IMR-90 (cell line): ENCODE measurements at regions not wholly inside any gene's neighbourhood (a gene's known extent, or its start where the extent isn't known, plus 50 kb on each side); places are given as distances from the start of the nearest gene placed in this dataset.
A peak's percentile ranks its signal among the peaks of the same experiment; 100 is the strongest.

ENCODE experiments used
- ATAC-seq: fragments of 200-7000 bp; cut with Tn5 transposase; 2 replicates; pipeline ENCODE4 v1.9.1; 2020; ENCODE audit warnings: low read depth, mild to moderate bottlenecking, moderate library complexity
- BruUV-seq: library from RNA; stranded (reverse); fragments of 400-500 nt; replicated peaks from 2 replicates; lab custom pipeline; 2021; lab: Mats Ljungman, UMichigan
- CTCF ChIA-PET: fragments of 300-600 bp; formaldehyde crosslinking; extraction: SDS; loops from one replicate; lab custom pipeline; 2021; ENCODE audit warnings: antibody characterized with exemption; lab: Yijun Ruan, JAX
- POLR2A ChIA-PET: fragments of 300-600 bp; sonication (Branson Sonifier 250); formaldehyde crosslinking; loops from one replicate; lab custom pipeline; 2022; ENCODE audit warnings: antibody characterized with exemption; ENCODE audit not compliant: unreplicated experiment; lab: Charles Lee
- DNase-seq: peaks from one replicate; pipeline ENCODE4 v3.0.0; 2013
- H2AFZ ChIP-seq: replicated peaks from 2 replicates; pipeline ENCODE3; 2013; ENCODE audit warnings: low read length, mild to moderate bottlenecking; ENCODE audit not compliant: poor library complexity
- H2AK5ac ChIP-seq: 2 replicates; pipeline ENCODE4 v1.6.1; 2013; ENCODE audit warnings: low read depth, low read length, inconsistent platforms
- H2AK9ac ChIP-seq: replicated peaks from 2 replicates; pipeline ENCODE3; 2013; ENCODE audit warnings: mild to moderate bottlenecking, low read depth, low read length, moderate library complexity; ENCODE audit not compliant: poor library complexity
- H2BK120ac ChIP-seq: 2 replicates; pipeline ENCODE4 v1.6.1; 2013; ENCODE audit warnings: low read depth, low read length, inconsistent platforms
- H2BK15ac ChIP-seq: 3 replicates; pipeline ENCODE4 v1.6.1; 2013; ENCODE audit warnings: low read depth, low read length, inconsistent platforms
- H2BK20ac ChIP-seq: 2 replicates; pipeline ENCODE4 v1.6.1; 2013; ENCODE audit warnings: low read depth, mild to moderate bottlenecking, inconsistent platforms, low read length, moderate library complexity
- H2BK5ac ChIP-seq: 2 replicates; pipeline ENCODE4 v1.6.1; 2013; ENCODE audit warnings: mild to moderate bottlenecking, low read depth, low read length, inconsistent platforms; ENCODE audit not compliant: poor library complexity, severe bottlenecking
- H3K14ac ChIP-seq: replicated peaks from 2 replicates; pipeline ENCODE4 v1.6.1; 2013; ENCODE audit warnings: low read depth, low read length, inconsistent platforms
- H3K18ac ChIP-seq: 2 replicates; pipeline ENCODE4 v1.6.1; 2013; ENCODE audit warnings: low read depth, low read length, control low read depth
- H3K23ac ChIP-seq: 2 replicates; pipeline ENCODE4 v1.6.1; 2013; ENCODE audit warnings: low read depth, low read length, inconsistent platforms
- H3K27ac ChIP-seq: 2 replicates; pipeline ENCODE4 v1.5.1; 2013; ENCODE audit warnings: mild to moderate bottlenecking, control low read depth, low read length; ENCODE audit not compliant: insufficient read depth
- H3K27me3 ChIP-seq: 2 replicates; pipeline ENCODE4 v1.6.1; 2013; ENCODE audit warnings: low read length; ENCODE audit not compliant: control insufficient read depth, insufficient read depth
- H3K36me3 ChIP-seq: 2 replicates; pipeline ENCODE4 v1.6.1; 2013; ENCODE audit warnings: low read length, mixed read lengths; ENCODE audit not compliant: control insufficient read depth, insufficient read depth
- H3K4ac ChIP-seq: 2 replicates; pipeline ENCODE4 v1.6.1; 2013; ENCODE audit warnings: low read depth, low read length, inconsistent platforms
- H3K4me1 ChIP-seq: 2 replicates; pipeline ENCODE4 v1.6.1; 2013; ENCODE audit warnings: low read length, mixed read lengths; ENCODE audit not compliant: control insufficient read depth, insufficient read depth
- H3K4me2 ChIP-seq: 2 replicates; pipeline ENCODE4 v1.6.1; 2013; ENCODE audit warnings: low read depth, mild to moderate bottlenecking, control low read depth, low read length, moderate library complexity
- H3K4me3 ChIP-seq: 2 replicates; pipeline ENCODE4 v1.5.1; 2013; ENCODE audit warnings: low read depth, mild to moderate bottlenecking, control low read depth, low read length, moderate library complexity; ENCODE audit not compliant: insufficient read depth
- H3K56ac ChIP-seq: 2 replicates; pipeline ENCODE4 v1.6.1; 2013; ENCODE audit warnings: low read length, inconsistent platforms; ENCODE audit not compliant: insufficient read depth; ENCODE audit errors: extremely low read depth
- H3K79me1 ChIP-seq, 2 experiments: 2 replicates each; pipeline ENCODE4 v1.6.1; 2013; ENCODE audit warnings: low read length in 2 of 2, inconsistent platforms in 1 of 2, low read depth in 1 of 2
- H3K9ac ChIP-seq: 2 replicates; pipeline ENCODE4 v1.6.1; 2013; ENCODE audit warnings: low read depth, low read length, control low read depth
- H3K9me1 ChIP-seq: 2 replicates; pipeline ENCODE4 v1.6.1; 2013; ENCODE audit warnings: low read length, inconsistent platforms; ENCODE audit not compliant: insufficient read depth
- H3K9me3 ChIP-seq: 2 replicates; pipeline ENCODE4 v1.6.1; 2013; ENCODE audit warnings: low read length; ENCODE audit not compliant: control insufficient read depth, insufficient read depth
- H4K20me1 ChIP-seq: 2 replicates; pipeline ENCODE4 v1.6.1; 2013; ENCODE audit warnings: low read length, inconsistent platforms; ENCODE audit not compliant: insufficient read depth
- H4K5ac ChIP-seq: 2 replicates; pipeline ENCODE4 v1.6.1; 2013; ENCODE audit warnings: mild to moderate bottlenecking, low read depth, low read length, control low read depth
- H4K8ac ChIP-seq, 2 experiments: 2 replicates each; pipeline ENCODE4 v1.6.1; 2013; ENCODE audit warnings: low read depth in 2 of 2, low read length in 2 of 2, control low read depth in 1 of 2, inconsistent platforms in 1 of 2
- H4K91ac ChIP-seq: 2 replicates; pipeline ENCODE4 v1.6.1; 2013; ENCODE audit warnings: low read depth, low read length, inconsistent platforms; ENCODE audit not compliant: insufficient read depth
- BHLHE40 ChIP-seq: fragments of 150-350 bp; IDR thresholded peaks from 2 replicates; pipeline ENCODE4 v1.6.1; 2016; ENCODE audit warnings: mild to moderate bottlenecking, low read depth, low read length
- CEBPB ChIP-seq: IDR thresholded peaks from 2 replicates; pipeline ENCODE4 v1.6.1; 2012; ENCODE audit warnings: low read depth, low read length, improper control_type of control experiment
- CHD1 ChIP-seq: IDR thresholded peaks from 2 replicates; pipeline ENCODE4 v1.6.1; 2012; ENCODE audit warnings: low read depth, low read length, improper control_type of control experiment
- CTCF ChIP-seq: conservative IDR thresholded peaks from 2 replicates; pipeline ENCODE4 v1.5.1; 2012; ENCODE audit warnings: mild to moderate bottlenecking, low read depth, low read length, improper control_type of control experiment
- FOS ChIP-seq: fragments of 150-350 bp; IDR thresholded peaks from 2 replicates; pipeline ENCODE4 v1.6.1; 2016; ENCODE audit warnings: low read depth, low read length
- MAFK ChIP-seq: IDR thresholded peaks from 2 replicates; pipeline ENCODE4 v1.6.1; 2012; ENCODE audit warnings: low read depth, low read length, improper control_type of control experiment
- MAZ ChIP-seq: IDR thresholded peaks from 2 replicates; pipeline ENCODE4 v1.6.1; 2012; ENCODE audit warnings: low read depth, mild to moderate bottlenecking, low read length, improper control_type of control experiment, moderate library complexity, borderline replicate concordance
- MXI1 ChIP-seq: IDR thresholded peaks from 2 replicates; pipeline ENCODE4 v1.6.1; 2012; ENCODE audit warnings: low read depth, mild to moderate bottlenecking, low read length, moderate library complexity, borderline replicate concordance
- NFE2L2 ChIP-seq: fragments of 150-350 bp; IDR thresholded peaks from 2 replicates; pipeline ENCODE4 v1.6.1; 2016; ENCODE audit warnings: low read depth, mild to moderate bottlenecking, low read length
- POLR2A ChIP-seq: IDR thresholded peaks from 2 replicates; pipeline ENCODE4 v1.6.1; 2012; ENCODE audit warnings: mild to moderate bottlenecking, low read depth, low read length
- RAD21 ChIP-seq: IDR thresholded peaks from 2 replicates; pipeline ENCODE4 v1.6.1; 2012; ENCODE audit warnings: low read length, improper control_type of control experiment
- RCOR1 ChIP-seq: IDR thresholded peaks from 2 replicates; pipeline ENCODE4 v1.6.1; 2012; ENCODE audit warnings: mild to moderate bottlenecking, low read length, improper control_type of control experiment; ENCODE audit not compliant: insufficient replicate concordance
- RFX5 ChIP-seq: IDR thresholded peaks from 2 replicates; pipeline ENCODE4 v1.8.0; 2012; ENCODE audit warnings: low read depth, mild to moderate bottlenecking, low read length, moderate library complexity
- SMC3 ChIP-seq: fragments of 150-350 bp; IDR thresholded peaks from 2 replicates; pipeline ENCODE4 v1.6.1; 2016; ENCODE audit warnings: low read depth, mild to moderate bottlenecking, antibody characterized with exemption, low read length, moderate library complexity
- USF2 ChIP-seq: fragments of 150-350 bp; IDR thresholded peaks from 2 replicates; pipeline ENCODE4 v1.6.1; 2017; ENCODE audit warnings: mild to moderate bottlenecking, antibody characterized with exemption, low read length, low read depth
- WGBS, 2 experiments: methylation state at CpG; one replicate each; pipeline versions ENCODE4 v1.1.5 to v1.1.7; 2013; ENCODE audit warnings: missing lambda C conversion rate in 2 of 2; ENCODE audit not compliant: insufficient read length in 1 of 2; ENCODE audit errors: extremely low coverage in 2 of 2; 5-methylcytosine and 5-hydroxymethylcytosine counted together
- dilution Hi-C: fragments of 300-500 bp; cut with HindIII; formaldehyde crosslinking; loops from one replicate; pipeline ENCODE4 v1.14.3; 2018; ENCODE audit warnings: low sequenced_read_pairs; ENCODE audit not compliant: unreplicated experiment
- in situ Hi-C: fragments of 300-500 bp; cut with MboI; formaldehyde crosslinking; loops from 3 replicates; pipeline ENCODE4 v1.14.3; 2019; ENCODE audit warnings: low sequenced_read_pairs, inconsistent platforms, mixed read lengths
- intact Hi-C: fragments of 100-400 bp; cut with micrococcal nuclease; formaldehyde crosslinking; loops from 2 replicates; pipeline ENCODE4 v1.10.0; 2022
- TF ChIP-seq, protein P1 (sequence below): fragments of 150-350 bp; IDR thresholded peaks from 2 replicates; pipeline ENCODE4 v1.6.1; 2016; ENCODE audit warnings: low read depth, mild to moderate bottlenecking, low read length, moderate library complexity, borderline replicate concordance

DNA sequence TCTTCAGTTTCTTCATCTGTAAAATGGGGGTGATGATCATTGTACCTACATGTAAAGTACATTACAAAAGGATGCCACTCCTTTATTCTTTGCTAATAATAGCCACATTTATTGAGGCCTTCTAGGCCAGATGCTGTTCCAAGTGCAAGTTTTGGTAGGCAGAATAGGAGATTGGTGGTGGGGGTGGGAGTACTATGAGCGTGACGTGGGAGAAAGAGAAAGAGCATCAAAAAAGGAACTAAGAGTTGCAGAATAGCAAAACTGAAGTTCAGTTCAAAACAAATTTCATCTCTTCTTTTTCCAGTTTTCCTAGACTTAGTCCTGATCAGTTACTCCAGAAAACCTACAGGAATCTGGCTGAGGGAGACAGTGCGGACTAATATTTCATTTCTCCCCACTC is 174.1 kb downstream of the SNX18 start:
- no peak for ATAC-seq
- no TSS peak for BruUV-seq

More for the DNA sequence above, 174.1 kb downstream of the SNX18 start:
- H3K79me1 ChIP-seq, result peaks cover 0 to 22% of the 10 kb centered on the region in 2 experiments; a peak in 2 of 4 replicates
- H4K8ac ChIP-seq, result no peak overlapping the region
- no peak overlapping the region for H3K4me3 ChIP-seq
- H3K9me1 ChIP-seq, result 0 out of 2 replicates have a peak, but pooled peaks cover 2% of the 10 kb centered on the region
- H3K27ac ChIP-seq, result no peak overlapping the region
- H2BK20ac ChIP-seq, result peak overlapping the region; percentile 24; the same call in 1 of the 2 replicates
- no peak overlapping the region for H4K5ac ChIP-seq
- ChIA-PET CTCF (no interaction called here), POLR2A (no interaction called here)
- no peak overlapping the region for H3K56ac ChIP-seq
- no peak overlapping the region for H2BK120ac ChIP-seq
- H3K4me1 ChIP-seq, result peaks cover 2% of the 10 kb centered on the region
- H2AFZ ChIP-seq, result no peak overlapping the region
- H2BK15ac ChIP-seq, result no peak overlapping the region
- no peak overlapping the region for H3K4me2 ChIP-seq
- H3K36me3 ChIP-seq, result no peaks in the 10 kb centered on the region
- no peak overlapping the region; the same call in none of the 2 replicates for H3K4ac ChIP-seq
- no peak overlapping the region for H2AK5ac ChIP-seq
- no peak for DNase-seq
- TF ChIP-seq CHD1 (no peak), POLR2A (no peak), MAZ (no peak), USF2 (no peak), RAD21 (no peak), BHLHE40 (no peak), CTCF (no peak), SMC3 (no peak), FOS (no peak), RCOR1 (no peak), MAFK (no peak), CEBPB (no peak), MXI1 (no peak), RFX5 (no peak), NFE2L2 (no peak)
- TF ChIP-seq, protein P1, sequence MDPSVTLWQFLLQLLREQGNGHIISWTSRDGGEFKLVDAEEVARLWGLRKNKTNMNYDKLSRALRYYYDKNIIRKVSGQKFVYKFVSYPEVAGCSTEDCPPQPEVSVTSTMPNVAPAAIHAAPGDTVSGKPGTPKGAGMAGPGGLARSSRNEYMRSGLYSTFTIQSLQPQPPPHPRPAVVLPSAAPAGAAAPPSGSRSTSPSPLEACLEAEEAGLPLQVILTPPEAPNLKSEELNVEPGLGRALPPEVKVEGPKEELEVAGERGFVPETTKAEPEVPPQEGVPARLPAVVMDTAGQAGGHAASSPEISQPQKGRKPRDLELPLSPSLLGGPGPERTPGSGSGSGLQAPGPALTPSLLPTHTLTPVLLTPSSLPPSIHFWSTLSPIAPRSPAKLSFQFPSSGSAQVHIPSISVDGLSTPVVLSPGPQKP, result no peak
- no peak overlapping the region for H3K18ac ChIP-seq
- H2BK5ac ChIP-seq, result no peak overlapping the region
- intact Hi-C loops, result no loop called here
- no peak overlapping the region for H4K91ac ChIP-seq
- no peak overlapping the region for H3K14ac ChIP-seq
- H4K20me1 ChIP-seq, result no peaks in the 10 kb centered on the region
- dilution Hi-C loops, result no loop called here
- H3K23ac ChIP-seq, result no peak overlapping the region
- H3K9me3 ChIP-seq, result no peaks in the 10 kb centered on the region
- H3K27me3 ChIP-seq, result no peaks in the 10 kb centered on the region
- H2AK9ac ChIP-seq, result no peak overlapping the region
- H3K9ac ChIP-seq, result no peak overlapping the region
- in situ Hi-C loops, result no loop called here
- no CpG with 5 or more reads among the region's 3 CpGs for WGBS, 2 experiments
